Natural killer cell (primary cell): ENCODE measurements at regions not wholly inside any gene's neighbourhood (a gene's known extent, or its start where the extent isn't known, plus 50 kb on each side); places are given as distances from the start of the nearest gene placed in this dataset.

Experiments
- ATAC-seq, 3 donors: fragments of 150-1000 bp in 2 of 3; fragments of 200-7000 bp in 1 of 3; cut with Tn5 transposase; 1 replicate in 1 of 3; 2 replicates in 2 of 3; pipeline ENCODE4 v1.10.0; 2021; ENCODE audit warnings: mild to moderate bottlenecking in 2 of 3, moderate library complexity in 2 of 3
- DNase-seq, 2 donors: peaks; one replicate each; pipeline versions ENCODE4 v3.0.0 to v3.0.0-alpha.2; 2013 to 2021; ENCODE audit warnings: mixed read lengths in 1 of 2
- H3K27ac ChIP-seq: one replicate; pipeline ENCODE4 v1.5.1; 2013; ENCODE audit warnings: mild to moderate bottlenecking, low read length
- H3K27me3 ChIP-seq: one replicate; pipeline ENCODE4 v1.6.1; 2013; ENCODE audit warnings: low read length; ENCODE audit not compliant: control insufficient read depth, insufficient read depth
- H3K36me3 ChIP-seq: one replicate; pipeline ENCODE4 v1.6.1; 2013; ENCODE audit warnings: low read length; ENCODE audit not compliant: control insufficient read depth, insufficient read depth
- H3K4me1 ChIP-seq: one replicate; pipeline ENCODE4 v1.6.1; 2013; ENCODE audit warnings: low read length; ENCODE audit not compliant: control insufficient read depth, insufficient read depth
- H3K4me3 ChIP-seq: one replicate; pipeline ENCODE4 v1.5.1; 2013; ENCODE audit warnings: low read length
- H3K9me3 ChIP-seq: one replicate; pipeline ENCODE4 v1.6.1; 2013; ENCODE audit warnings: low read length; ENCODE audit not compliant: control insufficient read depth, insufficient read depth
- H3K27ac Mint-ChIP-seq, 2 donors: one replicate each; pipeline ENCODE4 v1.8.0; 2022; ENCODE audit warnings: mild to moderate bottlenecking in 2 of 2, mixed read lengths in 2 of 2, moderate library complexity in 1 of 2
- H3K27me3 Mint-ChIP-seq, 2 donors: one replicate each; pipeline ENCODE4 v1.8.0; 2022; ENCODE audit warnings: low read depth in 2 of 2, mixed read lengths in 2 of 2
- H3K36me3 Mint-ChIP-seq: one replicate; pipeline ENCODE4 v1.8.0; 2022; ENCODE audit warnings: mixed read lengths
- H3K4me1 Mint-ChIP-seq, 2 donors: one replicate each; pipeline ENCODE4 v1.8.0; 2022; ENCODE audit warnings: mixed read lengths in 2 of 2
- H3K4me3 Mint-ChIP-seq: one replicate; pipeline ENCODE4 v1.8.0; 2022; ENCODE audit warnings: mild to moderate bottlenecking, moderate library complexity, mixed read lengths
- H3K9me3 Mint-ChIP-seq, 2 donors: one replicate each; pipeline ENCODE4 v1.8.0; 2022; ENCODE audit warnings: mixed read lengths in 2 of 2
- CTCF ChIP-seq: fragments of 200-600 bp; IDR thresholded peaks from one replicate; pipeline ENCODE4 v1.8.0; 2022; ENCODE audit warnings: antibody characterized with exemption
- WGBS: methylation state at CpG from one replicate; pipeline ENCODE4 v1.1.7; 2013; ENCODE audit warnings: missing lambda C conversion rate; ENCODE audit not compliant: insufficient coverage; 5-methylcytosine and 5-hydroxymethylcytosine counted together
- intact Hi-C: fragments of 100-400 bp; cut with micrococcal nuclease; formaldehyde crosslinking; loops from one replicate; pipeline ENCODE4 v1.14.2; 2022

GRCh38 chr4:160257318-160257717 is 1154.4 kb downstream of the RAPGEF2 start:
- no peaks in the 10 kb centered on the region for H3K4me1 ChIP-seq
- intact Hi-C loops, result no loop called here
- Mint-ChIP-seq H3K4me1 (no peaks in the 10 kb centered on the region), H3K9me3 (peaks cover 11 to 21% of the 10 kb centered on the region in 2 donors), H3K27me3 (no peaks in the 10 kb centered on the region), H3K4me3 (no peak overlapping the region), H3K27ac (no peak overlapping the region), H3K36me3 (peaks cover 7% of the 10 kb centered on the region)
- 78% methylated on average over 2 of the region's 2 CpGs for WGBS
- ATAC-seq, result no peak
- no peaks in the 10 kb centered on the region for H3K27me3 ChIP-seq
- peaks cover 4% of the 10 kb centered on the region for H3K9me3 ChIP-seq
- no peak overlapping the region for H3K4me3 ChIP-seq
- H3K36me3 ChIP-seq, result no peaks in the 10 kb centered on the region
- TF ChIP-seq CTCF, result no peak
- H3K27ac ChIP-seq, result no peak overlapping the region
- no peak for DNase-seq

- no peak for TF ChIP-seq CTCF
- Histone ChIP-seq H3K27ac (no peak overlapping the region), H3K36me3 (no peaks in the 10 kb centered on the region), H3K9me3 (no peaks in the 10 kb centered on the region), H3K27me3 (no peaks in the 10 kb centered on the region), H3K4me3 (no peak overlapping the region), H3K4me1 (no peaks in the 10 kb centered on the region)
- Mint-ChIP-seq H3K27me3 (no peaks in the 10 kb centered on the region), H3K9me3 (peaks cover 11 to 14% of the 10 kb centered on the region in 2 donors), H3K27ac (no peak overlapping the region), H3K4me1 (no peaks in the 10 kb centered on the region), H3K4me3 (no peak overlapping the region), H3K36me3 (no peaks in the 10 kb centered on the region)
- intact Hi-C loops, result no loop called here
- ATAC-seq (no peak), DNase-seq (no peak)
- WGBS, result 79% methylated on average over 1 of the region's 1 CpG
Measured at GRCh38 chr4:160265014-160265413, 1162.1 kb downstream of the RAPGEF2 start.

GRCh38 chr4:160265836-160266235 is 1163.0 kb downstream of the RAPGEF2 start:
- Mint-ChIP-seq H3K4me1 (no peaks in the 10 kb centered on the region), H3K4me3 (no peak overlapping the region), H3K27me3 (no peaks in the 10 kb centered on the region), H3K27ac (no peak overlapping the region), H3K36me3 (no peaks in the 10 kb centered on the region), H3K9me3 (peaks cover 8 to 15% of the 10 kb centered on the region in 2 donors)
- ATAC-seq (no peak), DNase-seq (no peak)
- Histone ChIP-seq H3K9me3 (no peaks in the 10 kb centered on the region), H3K27me3 (no peaks in the 10 kb centered on the region), H3K4me1 (no peaks in the 10 kb centered on the region), H3K36me3 (no peaks in the 10 kb centered on the region), H3K4me3 (no peak overlapping the region), H3K27ac (no peak overlapping the region)
- intact Hi-C loops, result no loop called here
- TF ChIP-seq CTCF, result no peak
- WGBS, result 88% methylated on average over 2 of the region's 2 CpGs

GRCh38 chr4:160276785-160277325 is 1174.0 kb downstream of the RAPGEF2 start:
- 41% methylated on average over 3 of the region's 3 CpGs for WGBS

More at GRCh38 chr4:160276785-160277325, 1174.0 kb downstream of the RAPGEF2 start:
- H3K27me3 ChIP-seq, result no peaks in the 10 kb centered on the region
- no peak for ATAC-seq
- no peak overlapping the region for H3K4me3 Mint-ChIP-seq
- no peaks in the 10 kb centered on the region for H3K36me3 Mint-ChIP-seq
- no peak for DNase-seq
- peaks cover 30% of the 10 kb centered on the region for H3K9me3 ChIP-seq
- no peaks in the 10 kb centered on the region for H3K27me3 Mint-ChIP-seq
- H3K27ac Mint-ChIP-seq, result no peak overlapping the region
- no peak for TF ChIP-seq CTCF
- H3K9me3 Mint-ChIP-seq, result peaks cover 25 to 34% of the 10 kb centered on the region in 2 donors
- H3K4me1 ChIP-seq, result no peaks in the 10 kb centered on the region
- no peaks in the 10 kb centered on the region for H3K4me1 Mint-ChIP-seq
- intact Hi-C loops, result no loop called here
- no peaks in the 10 kb centered on the region for H3K36me3 ChIP-seq
- H3K4me3 ChIP-seq, result no peak overlapping the region
- H3K27ac ChIP-seq, result no peak overlapping the region
